GM12878 (cell line): ENCODE measurements at regions not wholly inside any gene's neighbourhood (a gene's known extent, or its start where the extent isn't known, plus 50 kb on each side); places are given as distances from the start of the nearest gene placed in this dataset.

ENCODE experiments used
- CTCF ChIP-seq, 3 experiments: IDR thresholded peaks in 2 of 3; conservative IDR thresholded peaks in 1 of 3; 2 replicates each; pipeline ENCODE4 v1.5.1; 2011; ENCODE audit warnings: low read depth in 3 of 3, low read length in 3 of 3, mild to moderate bottlenecking in 3 of 3, control low read depth in 2 of 3, moderate library complexity in 2 of 3, inconsistent platforms in 1 of 3, mixed read lengths in 1 of 3; ENCODE audit not compliant: control insufficient read depth in 2 of 3, insufficient read depth in 1 of 3; ENCODE audit errors: extremely low read depth in 1 of 3
- EP300 ChIP-seq, 2 experiments: fragments of 150-350 bp in 1 of 2; IDR thresholded peaks; 2 replicates each; pipeline ENCODE4 v1.6.1; 2011 to 2012; ENCODE audit warnings: low read depth in 2 of 2, low read length in 2 of 2, borderline replicate concordance in 1 of 2, improper control_type of control experiment in 1 of 2, inconsistent platforms in 1 of 2; ENCODE audit not compliant: control insufficient read depth in 1 of 2
- MEF2A ChIP-seq: IDR thresholded peaks from 2 replicates; pipeline ENCODE4 v1.6.1; 2011; ENCODE audit warnings: low read depth, mild to moderate bottlenecking, low read length, moderate library complexity; ENCODE audit not compliant: insufficient read depth
- NFYA ChIP-seq: IDR thresholded peaks from 2 replicates; pipeline ENCODE4 v1.6.1; 2011; ENCODE audit warnings: low read depth, mild to moderate bottlenecking, low read length, improper control_type of control experiment, borderline replicate concordance
- POLR2A ChIP-seq: IDR thresholded peaks from 2 replicates; pipeline ENCODE4 v1.6.1; 2011; ENCODE audit warnings: low read depth, mild to moderate bottlenecking, low read length
- RFX5 ChIP-seq: IDR thresholded peaks from 2 replicates; pipeline ENCODE4 v1.6.1; 2011; ENCODE audit warnings: low read depth, low read length, improper control_type of control experiment
- STAT3 ChIP-seq: IDR thresholded peaks from 2 replicates; pipeline ENCODE4 v1.6.1; 2011; ENCODE audit warnings: low read depth, low read length, improper control_type of control experiment
- ZBED1 ChIP-seq: IDR thresholded peaks from 2 replicates; pipeline ENCODE4 v1.6.1; 2016; ENCODE audit warnings: borderline replicate concordance
- TF ChIP-seq, protein P1 (sequence below): IDR thresholded peaks from 2 replicates; pipeline ENCODE4 v1.6.1; 2011; ENCODE audit warnings: low read depth, mild to moderate bottlenecking, low read length, moderate library complexity, borderline replicate concordance; ENCODE audit errors: extremely low read depth

- TF ChIP-seq ZBED1 (no peak), POLR2A (no peak), CTCF (IDR thresholded peaks at IDR 0.05 in 2 of 3, conservative IDR thresholded peaks at IDR 0.05 in 1 of 3; ENCODE audit: control insufficient read depth in 2 of 3, extremely low read depth in 1 of 3, insufficient read depth in 1 of 3, low read depth in 3 of 3, low read length in 3 of 3) (no peak), RFX5 (no peak), STAT3 (no peak), MEF2A (no peak), NFYA (no peak), EP300 (IDR thresholded peaks at IDR 0.05; ENCODE audit: borderline replicate concordance in 1 of 2, control insufficient read depth in 1 of 2, low read depth in 2 of 2, low read length in 2 of 2) (no peak)
- TF ChIP-seq, protein P1, sequence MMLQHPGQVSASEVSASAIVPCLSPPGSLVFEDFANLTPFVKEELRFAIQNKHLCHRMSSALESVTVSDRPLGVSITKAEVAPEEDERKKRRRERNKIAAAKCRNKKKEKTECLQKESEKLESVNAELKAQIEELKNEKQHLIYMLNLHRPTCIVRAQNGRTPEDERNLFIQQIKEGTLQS = no peak
Observed at GRCh38 chr1:209349363-209350308, 233.9 kb upstream of the CAMK1G start.
